ENCODE measurements at regions not wholly inside any gene's neighbourhood (a gene's known extent, or its start where the extent isn't known, plus 50 kb on each side); places are given as distances from the start of the nearest gene placed in this dataset.

GRCh38 chrX:39837688-39838087, 260.1 kb downstream of the BCOR start:
- TF ChIP-seq CTCF (IDR thresholded peaks at IDR 0.05) (no peak), POLR2A (IDR thresholded peaks at IDR 0.05) (no peak)
